ENCODE measurements at regions not wholly inside any gene's neighbourhood (a gene's known extent, or its start where the extent isn't known, plus 50 kb on each side); places are given as distances from the start of the nearest gene placed in this dataset.

- DNase-seq (no peak), ATAC-seq (no peak)
- Histone ChIP-seq H3K9ac (ENCODE audit: low read length) (no peak overlapping the region), H3K27ac (ENCODE audit: low read length) (no peak overlapping the region), H3K4me1 (ENCODE audit: insufficient read depth, low read length) (peaks cover 21% of the 10 kb centered on the region), H3K9me3 (ENCODE audit: low read length) (no peaks in the 10 kb centered on the region), H3K79me2 (ENCODE audit: low read length) (no peaks in the 10 kb centered on the region), H3K9me2 (replicated peaks; ENCODE audit: low read length) (no peaks in the 10 kb centered on the region), H2AFZ (ENCODE audit: low read length) (no peak overlapping the region), H3K4me2 (ENCODE audit: low read length) (no peak overlapping the region), H3F3A (ENCODE audit: low read length, unreplicated experiment) (peaks cover 4% of the 10 kb centered on the region), H3K4me3 (ENCODE audit: low read length) (no peak overlapping the region), H3K36me3 (ENCODE audit: low read depth, low read length) (no peaks in the 10 kb centered on the region), H4K20me1 (ENCODE audit: low read length) (no peaks in the 10 kb centered on the region), H3K27me3 (ENCODE audit: low read length) (no peaks in the 10 kb centered on the region)
- intact Hi-C loops (cut with micrococcal nuclease) = no loop called here
- CTCF ChIA-PET = no interaction called here
- no TSS peak for BruUV-seq (replicated peaks)
- TF ChIP-seq EZH2phosphoT487 (IDR thresholded peaks at IDR 0.05; ENCODE audit: borderline replicate concordance, low read length) (no peak), EZH2 (IDR thresholded peaks at IDR 0.05; ENCODE audit: low read length, unreplicated experiment) (no peak), CTCF (conservative IDR thresholded peaks at IDR 0.05; ENCODE audit: low read depth, low read length) (no peak)
- POLR2A ChIA-PET (ENCODE audit: unreplicated experiment) = no interaction called here
Observed at GRCh38 chr20:50428097-50428828, 81.9 kb upstream of the PTPN1 start.

GRCh38 chr20:50429412-50429811, 80.8 kb upstream of the PTPN1 start:
- TF ChIP-seq EZH2 (IDR thresholded peaks at IDR 0.05; ENCODE audit: low read length, unreplicated experiment) = no peak
- TF ChIP-seq EZH2phosphoT487 (IDR thresholded peaks at IDR 0.05; ENCODE audit: borderline replicate concordance, low read length) = no peak
- TF ChIP-seq CTCF (conservative IDR thresholded peaks at IDR 0.05; ENCODE audit: low read depth, low read length) = no peak
- ChIA-PET CTCF (no interaction called here), POLR2A (ENCODE audit: unreplicated experiment) (no interaction called here)
- Histone ChIP-seq H3K4me3 (ENCODE audit: low read length) (no peak overlapping the region), H3K9me2 (replicated peaks; ENCODE audit: low read length) (no peaks in the 10 kb centered on the region), H3K9ac (ENCODE audit: low read length) (no peak overlapping the region), H3F3A (ENCODE audit: low read length, unreplicated experiment) (peaks cover 4% of the 10 kb centered on the region), H2AFZ (ENCODE audit: low read length) (no peak overlapping the region), H3K27ac (ENCODE audit: low read length) (no peak overlapping the region), H4K20me1 (ENCODE audit: low read length) (no peaks in the 10 kb centered on the region), H3K27me3 (ENCODE audit: low read length) (no peaks in the 10 kb centered on the region), H3K9me3 (ENCODE audit: low read length) (no peaks in the 10 kb centered on the region), H3K4me1 (ENCODE audit: insufficient read depth, low read length) (peaks cover 13% of the 10 kb centered on the region), H3K36me3 (ENCODE audit: low read depth, low read length) (no peaks in the 10 kb centered on the region), H3K4me2 (ENCODE audit: low read length) (no peak overlapping the region), H3K79me2 (ENCODE audit: low read length) (no peaks in the 10 kb centered on the region)
- intact Hi-C loops (cut with micrococcal nuclease) = no loop called here
- no peak for DNase-seq
- BruUV-seq (replicated peaks) = no TSS peak
- ATAC-seq = no peak

- Histone ChIP-seq H3F3A (ENCODE audit: low read length, unreplicated experiment) (peaks cover 4% of the 10 kb centered on the region), H3K9ac (ENCODE audit: low read length) (no peak overlapping the region), H3K9me2 (replicated peaks; ENCODE audit: low read length) (no peaks in the 10 kb centered on the region), H3K36me3 (ENCODE audit: low read depth, low read length) (no peaks in the 10 kb centered on the region), H3K4me3 (ENCODE audit: low read length) (no peak overlapping the region), H3K4me2 (ENCODE audit: low read length) (no peak overlapping the region), H3K4me1 (ENCODE audit: insufficient read depth, low read length) (peaks cover 18% of the 10 kb centered on the region), H3K27me3 (ENCODE audit: low read length) (no peaks in the 10 kb centered on the region), H3K27ac (ENCODE audit: low read length) (no peak overlapping the region), H4K20me1 (ENCODE audit: low read length) (no peaks in the 10 kb centered on the region), H3K9me3 (ENCODE audit: low read length) (no peaks in the 10 kb centered on the region), H2AFZ (ENCODE audit: low read length) (no peak overlapping the region), H3K79me2 (ENCODE audit: low read length) (no peaks in the 10 kb centered on the region)
- intact Hi-C loops (cut with micrococcal nuclease) = no loop called here
- POLR2A ChIA-PET (ENCODE audit: unreplicated experiment) = no interaction called here
- TF ChIP-seq EZH2 (IDR thresholded peaks at IDR 0.05; ENCODE audit: low read length, unreplicated experiment) (no peak), CTCF (conservative IDR thresholded peaks at IDR 0.05; ENCODE audit: low read depth, low read length) (no peak), EZH2phosphoT487 (IDR thresholded peaks at IDR 0.05; ENCODE audit: borderline replicate concordance, low read length) (no peak)
- ATAC-seq (no peak), DNase-seq (no peak)
- no TSS peak for BruUV-seq (replicated peaks)
- CTCF ChIA-PET = no interaction called here
Observed at GRCh38 chr20:50431066-50431450, 79.1 kb upstream of the PTPN1 start.
